GM19035 (cell line): ENCODE measurements at regions not wholly inside any gene's neighbourhood (a gene's known extent, or its start where the extent isn't known, plus 50 kb on each side); places are given as distances from the start of the nearest gene placed in this dataset.

ENCODE experiments used
- ATAC-seq: cut with Tn5 transposase; IDR thresholded peaks from one replicate; pipeline ENCODE4 v1.9.1; 2021; ENCODE audit not compliant: unreplicated experiment

GRCh38 chr7:113998934-113999333 is 80.1 kb upstream of the PPP1R3A start:
- no peak for ATAC-seq

GRCh38 chr7:113996405-113996804 is 77.6 kb upstream of the PPP1R3A start:
- ATAC-seq: no peak

- ATAC-seq: no peak
Measured at GRCh38 chr7:113986216-113986615, 67.4 kb upstream of the PPP1R3A start.

- no peak for ATAC-seq
Measured at GRCh38 chr7:113976508-113976907, 57.7 kb upstream of the PPP1R3A start.

GRCh38 chr7:113968713-113969112 is 49.9 kb upstream of the PPP1R3A start:
- ATAC-seq: no peak
